HepG2 (cell line): ENCODE measurements at regions not wholly inside any gene's neighbourhood (a gene's known extent, or its start where the extent isn't known, plus 50 kb on each side); places are given as distances from the start of the nearest gene placed in this dataset.

Source experiments
- ATAC-seq: fragments of 200-7000 bp; cut with Tn5 transposase; 3 replicates; pipeline ENCODE4 v1.9.1; 2020; ENCODE audit warnings: mild to moderate bottlenecking, moderate library complexity
- BruUV-seq: library from RNA; stranded (reverse); fragments of 400-500 nt; replicated peaks from 2 replicates; lab custom pipeline; 2021; lab: Mats Ljungman, UMichigan
- CTCF ChIA-PET: fragments of 300-600 bp; formaldehyde crosslinking; extraction: SDS; loops from one replicate; lab custom pipeline; 2021; ENCODE audit warnings: low total read pairs, inconsistent platforms, low intra/inter-chr PET ratio; lab: Yijun Ruan, JAX
- POLR2A ChIA-PET: fragments of 350-600 bp; sonication (Branson Sonifier 250); formaldehyde crosslinking; loops from one replicate; lab custom pipeline; 2020; ENCODE audit warnings: antibody characterized with exemption, inconsistent platforms; lab: Yijun Ruan, JAX
- DNase-seq: peaks from one replicate; pipeline ENCODE4 v3.0.0-alpha.2; 2015; ENCODE audit warnings: low spot score
- FAIRE-seq: peaks from 3 replicates; lab custom pipeline; 2011; peaks lifted over from hg19 to GRCh38; lab: Jason Lieb, UNC
- H2AFZ ChIP-seq: one replicate; pipeline ENCODE4 v1.6.1; 2011; ENCODE audit warnings: low read length, inconsistent platforms
- H3K27ac ChIP-seq: fragments of 300-600 bp; 3 replicates; pipeline ENCODE4 v1.8.0; 2011; ENCODE audit warnings: mixed run types, mild to moderate bottlenecking, mixed read lengths, low read length, inconsistent platforms; ENCODE audit not compliant: insufficient read depth; ENCODE audit errors: extremely low read length
- H3K27me3 ChIP-seq, 2 experiments: fragments of 200-600 bp in 1 of 2; 2 replicates in 1 of 2; 3 replicates in 1 of 2; pipeline versions ENCODE4 v1.6.0 to v1.8.0; 2011; ENCODE audit warnings: low read length in 2 of 2, mild to moderate bottlenecking in 2 of 2, moderate library complexity in 2 of 2, inconsistent platforms in 1 of 2; ENCODE audit not compliant: insufficient read depth in 2 of 2, control insufficient read depth in 1 of 2
- H3K36me3 ChIP-seq, 2 experiments: fragments of 200-600 bp in 1 of 2; replicated peaks in 1 of 2; 2 replicates in 1 of 2; 3 replicates in 1 of 2; pipeline versions ENCODE4 v1.5.1 to v1.8.0; 2011; ENCODE audit warnings: low read length in 2 of 2, inconsistent platforms in 1 of 2; ENCODE audit not compliant: insufficient read depth in 2 of 2, control insufficient read depth in 1 of 2
- H3K4me1 ChIP-seq: 2 replicates; pipeline ENCODE4 v1.5.1; 2012; ENCODE audit warnings: low read length, inconsistent platforms; ENCODE audit not compliant: insufficient read depth
- H3K4me2 ChIP-seq: 2 replicates; pipeline ENCODE4 v1.6.0; 2011; ENCODE audit warnings: low read depth, low read length, inconsistent platforms
- H3K4me3 ChIP-seq, 3 experiments: fragments of 200-600 bp in 1 of 3; sonication (generic), shearing (Covaris generic) in 1 of 3; replicated peaks in 1 of 3; 2 replicates each; pipeline ENCODE4 v1.5.1; 2011 to 2016; ENCODE audit warnings: low read length in 3 of 3, inconsistent platforms in 2 of 3, low read depth in 2 of 3, mild to moderate bottlenecking in 2 of 3, control low read depth in 1 of 3, mixed read lengths in 1 of 3; ENCODE audit not compliant: insufficient read depth in 1 of 3
- H3K79me2 ChIP-seq: one replicate; pipeline ENCODE4 v1.6.1; 2011; ENCODE audit warnings: low read length, inconsistent platforms; ENCODE audit not compliant: insufficient read depth
- H3K9ac ChIP-seq: 2 replicates; pipeline ENCODE4 v1.6.0; 2011; ENCODE audit warnings: mild to moderate bottlenecking, low read depth, low read length, inconsistent platforms; ENCODE audit not compliant: insufficient read depth
- H3K9me3 ChIP-seq: 2 replicates; pipeline ENCODE4 v1.5.1; 2012; ENCODE audit warnings: mild to moderate bottlenecking, low read length
- H4K20me1 ChIP-seq: 2 replicates; pipeline ENCODE4 v1.6.0; 2011; ENCODE audit warnings: inconsistent platforms, mild to moderate bottlenecking, low read length, moderate library complexity; ENCODE audit not compliant: insufficient read depth
- CCAR2 ChIP-seq: fragments of 200-400 bp; formaldehyde crosslinking; optimal IDR thresholded peaks from 2 replicates; pipeline ENCODE3; 2018; ENCODE audit warnings: low read depth, mild to moderate bottlenecking, low read length, moderate library complexity
- MEIS2 ChIP-seq: sonication (generic); formaldehyde crosslinking; IDR thresholded peaks from 2 replicates; pipeline ENCODE4 v1.9.0; 2021; ENCODE audit warnings: mild to moderate bottlenecking, missing genetic modification reagents
- NFE2L1 ChIP-seq: sonication (generic); formaldehyde crosslinking; IDR thresholded peaks from 2 replicates; pipeline ENCODE4 v1.4.0; 2020; ENCODE audit warnings: missing genetic modification reagents, mild to moderate bottlenecking, borderline replicate concordance
- NFYC ChIP-seq: IDR thresholded peaks from 2 replicates; pipeline ENCODE4 v1.6.1; 2016; ENCODE audit warnings: missing genetic modification reagents, missing compliant biosample characterization
- NR2F2 ChIP-seq: IDR thresholded peaks from 2 replicates; pipeline ENCODE4 v1.6.1; 2012; ENCODE audit warnings: low read depth, inconsistent platforms, borderline replicate concordance
- SOX13 ChIP-seq, 3 experiments: fragments of 450-650 bp in 1 of 3; sonication (generic) in 1 of 3; formaldehyde crosslinking in 1 of 3; IDR thresholded peaks in 2 of 3; conservative IDR thresholded peaks in 1 of 3; 2 replicates each; pipeline versions ENCODE4 v1.5.0 to v1.6.1; 2016 to 2020; ENCODE audit warnings: antibody characterized with exemption in 1 of 3, mild to moderate bottlenecking in 1 of 3, missing compliant biosample characterization in 1 of 3, missing genetic modification reagents in 1 of 3, moderate library complexity in 1 of 3
- SP2 ChIP-seq: sonication (generic); formaldehyde crosslinking; IDR thresholded peaks from 2 replicates; pipeline ENCODE4 v1.5.1; 2020; ENCODE audit warnings: mild to moderate bottlenecking, missing genetic modification reagents
- SRSF4 ChIP-seq: fragments of 200-400 bp; formaldehyde crosslinking; IDR thresholded peaks from one replicate; pipeline ENCODE4 v1.6.1; 2018; ENCODE audit warnings: mild to moderate bottlenecking, low read depth, low read length, moderate library complexity; ENCODE audit not compliant: poor library complexity, severe bottlenecking
- SYNCRIP ChIP-seq: fragments of 200-400 bp; formaldehyde crosslinking; IDR thresholded peaks from 2 replicates; pipeline ENCODE4 v1.6.1; 2018; ENCODE audit warnings: mild to moderate bottlenecking, low read depth, low read length; ENCODE audit not compliant: insufficient read depth
- TBX2 ChIP-seq: sonication (generic); formaldehyde crosslinking; IDR thresholded peaks from 2 replicates; pipeline ENCODE4 v1.5.0; 2020; ENCODE audit warnings: missing genetic modification reagents, mild to moderate bottlenecking, borderline replicate concordance
- WIZ ChIP-seq: sonication (generic); formaldehyde crosslinking; IDR thresholded peaks from 2 replicates; pipeline ENCODE4 v1.5.1; 2020; ENCODE audit warnings: mild to moderate bottlenecking, missing genetic modification reagents
- ZNF20 ChIP-seq: sonication (generic); formaldehyde crosslinking; IDR thresholded peaks from 2 replicates; pipeline ENCODE4 v1.4.0; 2020; ENCODE audit warnings: mild to moderate bottlenecking, moderate library complexity, missing genetic modification reagents
- ZNF224 ChIP-seq: sonication (generic); formaldehyde crosslinking; IDR thresholded peaks from 2 replicates; pipeline ENCODE4 v1.5.0; 2020; ENCODE audit warnings: mild to moderate bottlenecking, missing genetic modification reagents
- ZNF570 ChIP-seq: sonication (generic); formaldehyde crosslinking; IDR thresholded peaks from 2 replicates; pipeline ENCODE4 v1.4.0; 2020; ENCODE audit warnings: mild to moderate bottlenecking, missing genetic modification reagents, borderline replicate concordance
- ZNF775 ChIP-seq: sonication (generic); formaldehyde crosslinking; IDR thresholded peaks from 2 replicates; pipeline ENCODE4 v1.4.0; 2020; ENCODE audit warnings: missing genetic modification reagents, mild to moderate bottlenecking, moderate library complexity, borderline replicate concordance
- in situ Hi-C: cut with HindIII; loops from 2 replicates; pipeline ENCODE4 v1.10.0; 2017; ENCODE audit warnings: low pct_unique_long_range_greater_than_20kb; ENCODE audit not compliant: extremely low pct_ligation_motif_present
- intact Hi-C: fragments of 100-400 bp; cut with micrococcal nuclease; formaldehyde crosslinking; loops from one replicate; pipeline ENCODE4 v1.10.0; 2022; ENCODE audit not compliant: unreplicated experiment
- TF ChIP-seq, protein P1 (sequence below): sonication (generic); formaldehyde crosslinking; IDR thresholded peaks from 2 replicates; pipeline ENCODE4 v1.9.0; 2022; ENCODE audit warnings: missing genetic modification reagents, mild to moderate bottlenecking, borderline replicate concordance
- TF ChIP-seq, protein P2 (sequence below): sonication (generic); formaldehyde crosslinking; IDR thresholded peaks from 2 replicates; pipeline ENCODE4 v1.8.0; 2022; ENCODE audit warnings: mild to moderate bottlenecking, missing genetic modification reagents, moderate library complexity
- TF ChIP-seq, protein P3 (sequence below): sonication (generic); formaldehyde crosslinking; IDR thresholded peaks from 2 replicates; pipeline ENCODE4 v1.5.0; 2020; ENCODE audit warnings: missing genetic modification reagents

DNA sequence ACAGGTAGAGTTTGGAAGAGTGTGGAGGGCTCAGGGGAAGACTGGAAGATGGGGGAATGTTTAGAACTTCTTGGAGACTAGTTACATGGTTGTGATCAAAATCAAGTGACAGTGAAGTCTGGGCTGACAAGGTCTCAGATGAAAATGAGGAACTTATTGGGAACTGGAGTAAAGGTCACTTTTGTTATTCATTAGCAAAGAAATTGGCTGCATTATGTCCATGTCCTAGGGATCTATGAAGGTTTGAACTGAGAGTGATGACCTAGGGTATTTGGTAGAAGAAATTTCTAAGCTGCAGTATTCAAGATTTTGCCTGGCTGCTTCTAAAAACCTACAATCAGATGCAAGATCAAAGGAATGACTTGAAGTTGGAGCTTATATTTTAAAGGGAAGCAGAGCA is 747.1 kb downstream of the KCNJ2 start:
- no peak overlapping the region for H3K9ac ChIP-seq
- no peak overlapping the region for H3K4me3 ChIP-seq
- no peaks in the 10 kb centered on the region for H3K36me3 ChIP-seq
- ChIA-PET CTCF (no interaction called here), POLR2A (no interaction called here)
- no peak overlapping the region for H3K4me2 ChIP-seq
- DNase-seq (no peak), FAIRE-seq (no peak), ATAC-seq (no peak)
- no peaks in the 10 kb centered on the region for H3K79me2 ChIP-seq
- no peaks in the 10 kb centered on the region for H3K27me3 ChIP-seq
- intact Hi-C loops (no loop called here), in situ Hi-C loops (no loop called here)
- no peak overlapping the region for H2AFZ ChIP-seq
- H3K27ac ChIP-seq, result no peak overlapping the region
- TF ChIP-seq ZNF20 (CRISPR knock-in tag), result no peak
- no peak for TF ChIP-seq ZNF224 (CRISPR knock-in tag)
- TF ChIP-seq TBX2 (CRISPR knock-in tag), result no peak
- TF ChIP-seq SYNCRIP, result no peak
- TF ChIP-seq NFYC (CRISPR knock-in tag), result no peak
- TF ChIP-seq SRSF4, result no peak
- TF ChIP-seq, protein P1, sequence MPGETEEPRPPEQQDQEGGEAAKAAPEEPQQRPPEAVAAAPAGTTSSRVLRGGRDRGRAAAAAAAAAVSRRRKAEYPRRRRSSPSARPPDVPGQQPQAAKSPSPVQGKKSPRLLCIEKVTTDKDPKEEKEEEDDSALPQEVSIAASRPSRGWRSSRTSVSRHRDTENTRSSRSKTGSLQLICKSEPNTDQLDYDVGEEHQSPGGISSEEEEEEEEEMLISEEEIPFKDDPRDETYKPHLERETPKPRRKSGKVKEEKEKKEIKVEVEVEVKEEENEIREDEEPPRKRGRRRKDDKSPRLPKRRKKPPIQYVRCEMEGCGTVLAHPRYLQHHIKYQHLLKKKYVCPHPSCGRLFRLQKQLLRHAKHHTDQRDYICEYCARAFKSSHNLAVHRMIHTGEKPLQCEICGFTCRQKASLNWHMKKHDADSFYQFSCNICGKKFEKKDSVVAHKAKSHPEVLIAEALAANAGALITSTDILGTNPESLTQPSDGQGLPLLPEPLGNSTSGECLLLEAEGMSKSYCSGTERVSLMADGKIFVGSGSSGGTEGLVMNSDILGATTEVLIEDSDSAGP (CRISPR knock-in tag), result no peak
- no peak for TF ChIP-seq ZNF570
- no peak for TF ChIP-seq ZNF775 (CRISPR knock-in tag)
- no peak for TF ChIP-seq SP2
- TF ChIP-seq, protein P2, sequence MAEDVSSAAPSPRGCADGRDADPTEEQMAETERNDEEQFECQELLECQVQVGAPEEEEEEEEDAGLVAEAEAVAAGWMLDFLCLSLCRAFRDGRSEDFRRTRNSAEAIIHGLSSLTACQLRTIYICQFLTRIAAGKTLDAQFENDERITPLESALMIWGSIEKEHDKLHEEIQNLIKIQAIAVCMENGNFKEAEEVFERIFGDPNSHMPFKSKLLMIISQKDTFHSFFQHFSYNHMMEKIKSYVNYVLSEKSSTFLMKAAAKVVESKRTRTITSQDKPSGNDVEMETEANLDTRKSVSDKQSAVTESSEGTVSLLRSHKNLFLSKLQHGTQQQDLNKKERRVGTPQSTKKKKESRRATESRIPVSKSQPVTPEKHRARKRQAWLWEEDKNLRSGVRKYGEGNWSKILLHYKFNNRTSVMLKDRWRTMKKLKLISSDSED, result no peak
- no peak for TF ChIP-seq MEIS2
- no peak for TF ChIP-seq NR2F2
- TF ChIP-seq SOX13 (IDR thresholded peaks at IDR 0.05), result no peak
- no peak for TF ChIP-seq SOX13 (CRISPR knock-in tag; conservative IDR thresholded peaks at IDR 0.05 in 1 of 2, IDR thresholded peaks at IDR 0.05 in 1 of 2)
- no peak for TF ChIP-seq CCAR2
- TF ChIP-seq, protein P3, sequence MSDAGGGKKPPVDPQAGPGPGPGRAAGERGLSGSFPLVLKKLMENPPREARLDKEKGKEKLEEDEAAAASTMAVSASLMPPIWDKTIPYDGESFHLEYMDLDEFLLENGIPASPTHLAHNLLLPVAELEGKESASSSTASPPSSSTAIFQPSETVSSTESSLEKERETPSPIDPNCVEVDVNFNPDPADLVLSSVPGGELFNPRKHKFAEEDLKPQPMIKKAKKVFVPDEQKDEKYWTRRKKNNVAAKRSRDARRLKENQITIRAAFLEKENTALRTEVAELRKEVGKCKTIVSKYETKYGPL, result no peak
- TF ChIP-seq NFE2L1 (CRISPR knock-in tag), result no peak
- no peak for TF ChIP-seq WIZ (CRISPR knock-in tag)
- no TSS peak for BruUV-seq
- H4K20me1 ChIP-seq, result no peaks in the 10 kb centered on the region
- H3K9me3 ChIP-seq, result peaks cover 93% of the 10 kb centered on the region
- H3K4me1 ChIP-seq, result no peaks in the 10 kb centered on the region
